GM21528 (cell line): ENCODE measurements at regions not wholly inside any gene's neighbourhood (a gene's known extent, or its start where the extent isn't known, plus 50 kb on each side); places are given as distances from the start of the nearest gene placed in this dataset.

Experiments used
- ATAC-seq: cut with Tn5 transposase; IDR thresholded peaks from one replicate; pipeline ENCODE4 v1.9.1; 2021; ENCODE audit warnings: mild to moderate bottlenecking, moderate library complexity; ENCODE audit not compliant: unreplicated experiment, low FRiP score

- ATAC-seq: no peak
These were observed 206.2 kb downstream of the HNMT start for GRCh38 chr2:138170485-138170884.

- no peak for ATAC-seq
These were observed 207.0 kb downstream of the HNMT start for GRCh38 chr2:138171244-138171643.

GRCh38 chr2:138175066-138175465, 210.8 kb downstream of the HNMT start:
- no peak for ATAC-seq

- no peak for ATAC-seq
These were observed 212.7 kb downstream of the HNMT start for GRCh38 chr2:138176862-138177439.

GRCh38 chr2:138177693-138178092, 213.4 kb downstream of the HNMT start:
- no peak for ATAC-seq

GRCh38 chr2:138180692-138181386, 216.6 kb downstream of the HNMT start:
- no peak for ATAC-seq

- ATAC-seq: no peak
These were observed 218.1 kb downstream of the HNMT start for GRCh38 chr2:138182250-138182936.

- ATAC-seq: no peak
These were observed 218.7 kb downstream of the HNMT start for GRCh38 chr2:138182937-138183312.

GRCh38 chr2:138183705-138184104, 219.4 kb downstream of the HNMT start:
- ATAC-seq: no peak

GRCh38 chr2:138184428-138184827, 220.2 kb downstream of the HNMT start:
- ATAC-seq: no peak

- ATAC-seq: no peak
These were observed 221.6 kb downstream of the HNMT start for GRCh38 chr2:138185827-138186226.

GRCh38 chr2:138187221-138187620, 222.9 kb downstream of the HNMT start:
- ATAC-seq: no peak

GRCh38 chr2:138190999-138191398, 226.7 kb downstream of the HNMT start:
- no peak for ATAC-seq

- ATAC-seq: no peak
These were observed 229.3 kb downstream of the HNMT start for GRCh38 chr2:138193416-138194213.

- no peak for ATAC-seq
These were observed 237.0 kb downstream of the HNMT start for GRCh38 chr2:138201286-138201685.

GRCh38 chr2:138202762-138203161, 238.5 kb downstream of the HNMT start:
- ATAC-seq: no peak

- ATAC-seq: no peak
These were observed 241.0 kb downstream of the HNMT start for GRCh38 chr2:138205281-138205680.

GRCh38 chr2:138207074-138207930, 243.0 kb downstream of the HNMT start:
- ATAC-seq: no peak

GRCh38 chr2:138209009-138209408, 244.7 kb downstream of the HNMT start:
- no peak for ATAC-seq

GRCh38 chr2:138210487-138210886, 246.2 kb downstream of the HNMT start:
- no peak for ATAC-seq
